ENCODE measurements at regions not wholly inside any gene's neighbourhood (a gene's known extent, or its start where the extent isn't known, plus 50 kb on each side); places are given as distances from the start of the nearest gene placed in this dataset.
"Not testable (repeated sequence)": the region's sequence is repeated elsewhere in the genome, so short reads cannot be mapped to it uniquely, and the experiment has no call there.

GRCh38 chr3:190968616-190969015, 106.1 kb upstream of the GMNC start:
- H3K27me3 ChIP-seq, result no peaks in the 10 kb centered on the region
- no peak for DNase-seq
- H3K4me3 ChIP-seq, result no peak overlapping the region
- H3K4me1 ChIP-seq (replicated peaks in 1 of 2), result no peaks in the 10 kb centered on the region
- 32 to 56% (median 48%) methylated on average over 2 of the region's 2 CpGs for WGBS, 4 donors
- H3K9me3 ChIP-seq (replicated peaks in 1 of 3), result no peaks in the 10 kb centered on the region
- no peak overlapping the region for H3K27ac ChIP-seq
- no peaks in the 10 kb centered on the region for H3K36me3 ChIP-seq (replicated peaks in 1 of 2)
- intact Hi-C loops (cut with DNase I), result no loop called here
- TF ChIP-seq CTCF (IDR thresholded peaks at IDR 0.05) (no peak), POLR2A (IDR thresholded peaks at IDR 0.05) (no peak)

GRCh38 chr3:190964931-190965330, 102.4 kb upstream of the GMNC start:
- H3K27me3 ChIP-seq; H3K36me3 ChIP-seq (replicated peaks in 1 of 2); H3K27ac ChIP-seq; H3K4me1 ChIP-seq (replicated peaks in 1 of 2); H3K9me3 ChIP-seq (replicated peaks in 1 of 3); intact Hi-C loops (cut with DNase I); DNase-seq; H3K4me3 ChIP-seq: not testable (repeated sequence)
- WGBS, 4 donors, result 47 to 100% (median 59%) methylated on average over 1 to 20 of the region's 20 CpGs

GRCh38 chr3:190959077-190959476, 96.6 kb upstream of the GMNC start:
- no peak overlapping the region for H3K27ac ChIP-seq
- WGBS, 4 donors, result 42 to 69% (median 43%) methylated on average over 1 of the region's 1 CpG; no CpG with 5 or more reads in 1 of the 4 donors
- H3K4me1 ChIP-seq (replicated peaks in 1 of 2), result no peaks in the 10 kb centered on the region
- no peak overlapping the region for H3K4me3 ChIP-seq
- TF ChIP-seq POLR2A (IDR thresholded peaks at IDR 0.05) (no peak), CTCF (IDR thresholded peaks at IDR 0.05) (no peak)
- H3K27me3 ChIP-seq, result no peaks in the 10 kb centered on the region
- H3K9me3 ChIP-seq (replicated peaks in 1 of 3), result no peaks in the 10 kb centered on the region
- intact Hi-C loops (cut with DNase I), result no loop called here
- DNase-seq, result no peak
- no peaks in the 10 kb centered on the region for H3K36me3 ChIP-seq (replicated peaks in 1 of 2)

GRCh38 chr3:190941694-190942260, 79.3 kb upstream of the GMNC start:
- no peak for DNase-seq
- Histone ChIP-seq H3K9me3 (replicated peaks in 1 of 3) (no peaks in the 10 kb centered on the region), H3K4me1 (replicated peaks in 1 of 2) (no peaks in the 10 kb centered on the region), H3K27me3 (no peaks in the 10 kb centered on the region), H3K4me3 (no peak overlapping the region), H3K27ac (no peak overlapping the region), H3K36me3 (replicated peaks in 1 of 2) (no peaks in the 10 kb centered on the region)
- WGBS, 4 donors, result 43 to 56% (median 50%) methylated on average over 5 of the region's 5 CpGs
- intact Hi-C loops (cut with DNase I), result no loop called here
- no peak for TF ChIP-seq POLR2A (IDR thresholded peaks at IDR 0.05)
- TF ChIP-seq CTCF (IDR thresholded peaks at IDR 0.05), result no peak

- H3K27me3 ChIP-seq; DNase-seq; H3K36me3 ChIP-seq (replicated peaks in 1 of 2); H3K4me3 ChIP-seq; H3K27ac ChIP-seq; intact Hi-C loops (cut with DNase I); H3K4me1 ChIP-seq (replicated peaks in 1 of 2); H3K9me3 ChIP-seq (replicated peaks in 1 of 3): not testable (repeated sequence)
- 60 to 73% (median 64%) methylated on average over 1 to 9 of the region's 9 CpGs for WGBS, 4 donors
These were observed 72.1 kb upstream of the GMNC start for GRCh38 chr3:190934616-190935015.
